ENCODE measurements at regions not wholly inside any gene's neighbourhood (a gene's known extent, or its start where the extent isn't known, plus 50 kb on each side); places are given as distances from the start of the nearest gene placed in this dataset.

DNA sequence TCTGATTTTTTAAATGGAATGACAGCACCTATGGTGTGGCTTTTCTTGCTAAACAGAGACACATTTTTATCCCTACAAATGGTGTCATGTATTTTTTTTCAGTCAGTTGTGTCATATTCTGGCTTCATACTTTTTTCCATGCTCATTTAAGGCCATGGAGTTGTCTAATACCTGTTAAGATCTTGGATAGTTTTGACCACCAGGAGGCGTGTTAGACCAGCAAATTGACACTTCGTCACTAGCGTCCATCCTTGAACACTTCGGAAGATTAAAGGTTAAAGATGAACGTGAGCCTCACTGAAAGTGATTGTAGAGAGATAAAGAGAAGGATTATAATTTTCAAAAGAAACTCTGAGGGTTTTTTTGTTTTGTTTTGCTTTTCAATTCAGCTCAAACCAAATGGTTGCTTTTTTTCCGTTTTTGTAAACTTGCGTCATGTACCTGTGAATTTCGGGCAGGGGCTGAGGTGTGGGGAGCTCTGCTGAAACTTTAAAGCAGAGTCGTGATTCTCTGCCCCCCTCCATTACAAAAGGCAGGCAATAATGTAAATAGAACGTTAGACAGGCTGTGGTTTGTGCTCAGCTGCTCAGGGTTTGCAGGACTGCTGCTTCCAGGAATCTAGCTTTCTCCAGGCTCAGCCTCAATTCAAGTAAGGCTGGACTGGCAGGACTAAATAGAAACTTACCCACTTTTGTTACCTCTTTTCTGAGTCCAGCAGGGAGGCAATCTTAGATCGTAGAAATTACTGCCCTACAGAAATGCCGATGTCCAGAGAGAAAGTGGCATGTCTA lies 245.1 kb downstream of the FOXA2 start:
- Mint-ChIP-seq H3K27ac (no peak overlapping the region), H3K4me1 (ENCODE audit: low read depth) (peaks cover 3% of the 10 kb centered on the region)

DNA sequence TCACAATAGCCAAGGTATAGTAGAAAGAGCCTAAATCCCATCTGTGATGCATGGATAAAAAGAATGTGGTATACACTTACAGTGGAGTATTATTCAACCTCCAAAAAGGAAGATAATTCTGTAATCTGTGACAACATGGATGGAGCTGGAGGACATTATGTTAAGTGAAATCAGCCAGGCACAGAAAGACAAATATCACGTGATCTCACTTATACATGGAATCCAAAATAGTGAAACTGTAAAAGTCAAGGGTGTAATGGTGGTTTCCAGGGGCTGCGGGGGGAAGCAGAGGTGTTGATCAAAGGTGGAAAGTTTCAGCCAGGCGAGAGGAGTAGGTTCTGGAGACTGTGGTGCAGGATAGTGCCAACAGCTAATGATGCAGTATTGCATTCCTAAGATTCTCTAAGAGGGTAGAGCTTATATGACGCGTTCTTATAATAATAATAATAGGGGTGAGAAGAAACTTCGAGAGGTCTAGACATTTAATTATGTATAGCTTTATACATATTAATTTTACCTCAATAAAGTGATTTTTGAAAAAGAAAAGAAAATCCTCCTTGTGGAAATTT lies 246.1 kb downstream of the FOXA2 start:
- Mint-ChIP-seq H3K4me3 (no peak overlapping the region), H3K27ac (no peak overlapping the region), H3K9me3 (no peaks in the 10 kb centered on the region), H3K4me1 (ENCODE audit: low read depth) (peaks cover 3% of the 10 kb centered on the region), H3K36me3 (ENCODE audit: low read depth) (no peaks in the 10 kb centered on the region), H3K27me3 (ENCODE audit: low read depth) (peaks cover 6% of the 10 kb centered on the region)

More for the DNA sequence above, 245.1 kb downstream of the FOXA2 start:
- no peak overlapping the region for H3K4me3 Mint-ChIP-seq
- H3K27me3 Mint-ChIP-seq (ENCODE audit: low read depth), result peaks cover 6% of the 10 kb centered on the region
- H3K9me3 Mint-ChIP-seq, result no peaks in the 10 kb centered on the region
- no peaks in the 10 kb centered on the region for H3K36me3 Mint-ChIP-seq (ENCODE audit: low read depth)

DNA sequence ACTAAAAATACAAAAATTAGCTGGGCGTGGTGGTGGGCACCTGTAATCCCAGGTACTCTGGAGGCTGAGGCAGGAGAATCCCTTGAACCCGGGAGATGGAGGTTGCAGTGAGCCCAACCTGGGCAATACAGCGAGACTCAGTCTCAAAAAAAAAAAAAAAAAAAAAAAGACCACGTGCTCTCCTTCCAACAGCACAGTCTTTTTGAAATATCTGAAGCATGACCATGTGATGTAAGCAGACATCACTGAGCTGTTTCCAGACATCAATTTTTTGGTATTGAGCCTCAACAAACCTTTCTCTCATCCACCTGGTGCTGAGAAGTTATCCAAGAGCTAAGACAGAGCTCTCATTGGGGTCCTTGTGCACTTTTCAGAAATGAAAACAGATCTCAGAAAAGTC lies 249.2 kb downstream of the FOXA2 start:
- Mint-ChIP-seq H3K36me3 (ENCODE audit: low read depth) (no peaks in the 10 kb centered on the region), H3K4me1 (ENCODE audit: low read depth) (peaks cover 3% of the 10 kb centered on the region), H3K27me3 (ENCODE audit: low read depth) (peaks cover 6% of the 10 kb centered on the region), H3K9me3 (no peaks in the 10 kb centered on the region), H3K4me3 (no peak overlapping the region), H3K27ac (no peak overlapping the region)

DNA sequence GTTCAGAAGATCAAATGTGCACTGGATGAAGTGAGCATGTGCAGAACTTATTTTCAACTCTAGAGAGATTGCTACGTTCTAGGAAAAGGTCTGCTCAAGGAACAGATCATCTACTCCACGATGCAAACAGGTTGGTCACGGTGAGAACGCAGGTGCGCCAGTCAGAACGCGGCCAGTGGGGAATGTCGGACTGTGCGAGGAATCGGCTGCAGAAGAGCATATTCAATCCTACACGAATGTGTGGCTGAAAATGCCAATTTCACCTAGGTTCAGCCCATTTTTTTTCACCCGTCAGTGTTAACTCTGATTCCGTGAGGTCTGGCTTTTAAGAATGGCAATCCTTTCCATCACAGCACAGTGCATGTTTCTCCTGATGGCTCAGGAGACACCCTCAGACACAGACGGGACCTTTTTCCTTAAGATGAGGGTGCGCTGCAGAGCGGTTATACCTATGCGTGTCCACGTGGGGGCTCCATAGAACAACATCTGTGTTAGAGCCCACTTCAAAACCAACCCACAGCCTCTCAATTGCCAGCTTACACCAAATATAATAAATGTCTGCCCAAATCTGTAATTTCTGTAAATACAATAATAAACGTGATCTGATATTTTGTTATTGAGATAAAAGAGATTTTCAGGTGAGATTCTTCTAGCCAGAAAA lies 250.4 kb downstream of the FOXA2 start:
- H3K4me1 Mint-ChIP-seq (ENCODE audit: low read depth), result no peaks in the 10 kb centered on the region

DNA sequence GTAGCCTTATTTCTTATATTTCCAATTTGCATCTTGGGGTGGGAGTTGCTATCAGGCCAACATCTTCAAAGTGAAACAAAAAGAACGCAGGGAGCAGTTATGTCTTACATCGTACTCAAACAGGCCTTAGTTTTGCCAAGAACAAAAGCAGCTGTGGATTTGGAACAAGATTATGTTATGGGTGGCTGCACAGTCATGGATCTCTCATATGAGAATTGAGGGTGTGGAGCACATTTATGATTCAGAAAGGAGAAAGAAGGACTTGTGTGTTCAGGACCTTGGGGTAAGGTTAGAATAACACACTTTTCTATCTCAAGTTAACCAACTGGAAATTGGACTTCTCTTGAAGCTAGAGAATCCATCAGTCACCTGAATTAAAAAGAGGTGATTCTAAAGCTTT lies 259.9 kb downstream of the FOXA2 start:
- H3K27ac Mint-ChIP-seq, result no peak overlapping the region
- H3K4me1 Mint-ChIP-seq (ENCODE audit: low read depth), result no peaks in the 10 kb centered on the region
- H3K9me3 Mint-ChIP-seq, result no peaks in the 10 kb centered on the region
- no peaks in the 10 kb centered on the region for H3K27me3 Mint-ChIP-seq (ENCODE audit: low read depth)
- no peak overlapping the region for H3K4me3 Mint-ChIP-seq
- no peaks in the 10 kb centered on the region for H3K36me3 Mint-ChIP-seq (ENCODE audit: low read depth)

More for the DNA sequence above, 250.4 kb downstream of the FOXA2 start:
- no peak overlapping the region for H3K4me3 Mint-ChIP-seq
- H3K36me3 Mint-ChIP-seq (ENCODE audit: low read depth), result no peaks in the 10 kb centered on the region
- no peaks in the 10 kb centered on the region for H3K27me3 Mint-ChIP-seq (ENCODE audit: low read depth)
- no peak overlapping the region for H3K27ac Mint-ChIP-seq
- no peaks in the 10 kb centered on the region for H3K9me3 Mint-ChIP-seq

DNA sequence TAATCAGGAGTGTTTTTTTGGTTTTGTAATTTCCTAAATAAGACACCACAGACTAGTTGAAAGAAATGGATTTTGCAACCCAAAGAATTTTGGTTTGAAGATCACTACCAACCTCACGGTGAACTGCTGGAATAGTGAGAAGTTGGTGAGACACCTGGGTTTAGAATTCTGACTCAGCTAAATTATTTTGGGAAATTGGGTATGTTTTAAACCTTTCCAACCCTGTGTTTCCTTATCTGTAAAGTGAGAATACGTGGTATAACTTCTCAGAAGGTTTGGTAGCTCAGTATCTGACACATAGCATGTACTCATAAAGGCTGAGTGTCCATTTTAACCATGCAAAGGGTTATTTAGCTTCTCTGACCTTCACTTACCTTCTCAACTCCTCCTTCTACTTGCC lies 261.9 kb downstream of the FOXA2 start:
- Mint-ChIP-seq H3K36me3 (ENCODE audit: low read depth) (no peaks in the 10 kb centered on the region), H3K27me3 (ENCODE audit: low read depth) (no peaks in the 10 kb centered on the region), H3K4me3 (no peak overlapping the region), H3K9me3 (no peaks in the 10 kb centered on the region), H3K27ac (no peak overlapping the region), H3K4me1 (ENCODE audit: low read depth) (no peaks in the 10 kb centered on the region)

DNA sequence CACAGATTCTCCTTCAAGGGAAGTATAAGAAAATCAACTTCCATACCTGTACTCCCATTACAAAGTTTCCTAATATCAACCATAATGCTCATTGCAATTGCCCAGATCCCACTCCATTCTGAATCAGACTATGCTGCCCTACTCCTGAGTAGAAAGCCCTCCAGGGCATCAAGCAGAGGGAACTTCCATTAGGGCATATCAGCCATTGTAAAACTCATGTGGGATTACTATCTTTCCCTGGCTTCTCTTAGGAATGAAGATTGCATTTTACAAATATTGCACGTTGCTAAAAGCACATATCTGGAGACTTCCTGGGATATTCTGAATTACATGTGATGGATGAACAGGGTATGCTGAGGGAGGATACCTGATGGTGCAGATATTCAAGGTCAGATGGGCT lies 263.2 kb downstream of the FOXA2 start:
- H3K4me1 Mint-ChIP-seq (ENCODE audit: low read depth), result no peaks in the 10 kb centered on the region
- H3K9me3 Mint-ChIP-seq, result no peaks in the 10 kb centered on the region
- no peak overlapping the region for H3K4me3 Mint-ChIP-seq
- no peaks in the 10 kb centered on the region for H3K27me3 Mint-ChIP-seq (ENCODE audit: low read depth)
- no peak overlapping the region for H3K27ac Mint-ChIP-seq
- H3K36me3 Mint-ChIP-seq (ENCODE audit: low read depth), result no peaks in the 10 kb centered on the region

DNA sequence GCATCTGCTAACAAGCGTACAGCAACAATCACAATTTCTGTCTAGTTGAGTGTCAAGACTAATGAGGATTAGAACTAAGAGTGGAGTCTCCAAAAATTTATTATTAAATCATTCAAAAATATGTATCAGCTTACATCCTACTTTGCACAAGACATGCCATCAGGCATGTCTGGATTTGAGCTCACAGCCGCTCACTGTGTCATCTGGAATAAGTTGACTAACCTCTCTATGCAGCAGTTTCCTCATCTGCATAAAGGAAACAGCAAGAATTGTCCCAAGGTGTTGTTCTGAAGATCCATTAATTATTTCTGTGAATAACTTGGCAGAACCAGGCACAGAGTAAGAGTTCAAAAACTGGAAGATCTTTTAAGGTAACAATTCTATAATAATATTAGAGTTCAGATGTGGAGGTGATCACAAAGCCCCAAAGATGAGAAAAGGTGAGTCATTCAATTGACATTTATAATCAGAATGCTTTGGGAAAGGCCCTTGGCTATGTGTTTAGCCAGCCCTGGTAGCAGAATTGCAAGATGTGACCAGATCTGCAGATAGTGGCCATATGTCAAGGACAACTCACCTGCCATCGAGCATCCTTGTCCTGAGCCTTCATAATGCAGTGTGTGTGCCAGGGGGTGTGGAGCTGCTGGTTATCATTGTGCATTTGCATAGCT lies 264.0 kb downstream of the FOXA2 start:
- no peaks in the 10 kb centered on the region for H3K36me3 Mint-ChIP-seq (ENCODE audit: low read depth)
- H3K27me3 Mint-ChIP-seq (ENCODE audit: low read depth), result no peaks in the 10 kb centered on the region

DNA sequence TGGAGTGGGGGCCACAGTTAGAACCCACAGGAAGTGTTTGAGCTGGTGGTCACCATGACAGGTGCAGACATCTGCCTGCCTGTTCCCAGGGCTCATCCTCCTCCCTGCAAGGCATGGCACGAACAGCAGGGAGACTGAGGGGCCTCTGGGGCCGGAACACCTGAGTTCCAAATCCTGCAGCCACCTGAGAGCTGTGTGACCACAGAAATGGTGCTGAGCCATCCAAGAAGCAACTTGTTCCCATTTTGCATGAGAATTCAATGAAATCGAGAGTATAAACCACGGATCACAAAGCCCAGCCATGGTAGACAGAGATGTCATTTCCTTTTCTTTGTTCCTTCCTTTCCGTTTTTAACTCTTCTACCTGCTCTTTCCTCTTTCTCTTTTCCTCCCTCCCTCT lies 268.6 kb downstream of the FOXA2 start:
- no peaks in the 10 kb centered on the region for H3K36me3 Mint-ChIP-seq (ENCODE audit: low read depth)
- no peak overlapping the region for H3K27ac Mint-ChIP-seq
- H3K4me3 Mint-ChIP-seq, result no peak overlapping the region
- no peaks in the 10 kb centered on the region for H3K27me3 Mint-ChIP-seq (ENCODE audit: low read depth)
- no peaks in the 10 kb centered on the region for H3K4me1 Mint-ChIP-seq (ENCODE audit: low read depth)
- no peaks in the 10 kb centered on the region for H3K9me3 Mint-ChIP-seq

More for the DNA sequence above, 264.0 kb downstream of the FOXA2 start:
- H3K4me1 Mint-ChIP-seq (ENCODE audit: low read depth), result no peaks in the 10 kb centered on the region
- no peak overlapping the region for H3K27ac Mint-ChIP-seq
- no peaks in the 10 kb centered on the region for H3K9me3 Mint-ChIP-seq
- H3K4me3 Mint-ChIP-seq, result no peak overlapping the region

DNA sequence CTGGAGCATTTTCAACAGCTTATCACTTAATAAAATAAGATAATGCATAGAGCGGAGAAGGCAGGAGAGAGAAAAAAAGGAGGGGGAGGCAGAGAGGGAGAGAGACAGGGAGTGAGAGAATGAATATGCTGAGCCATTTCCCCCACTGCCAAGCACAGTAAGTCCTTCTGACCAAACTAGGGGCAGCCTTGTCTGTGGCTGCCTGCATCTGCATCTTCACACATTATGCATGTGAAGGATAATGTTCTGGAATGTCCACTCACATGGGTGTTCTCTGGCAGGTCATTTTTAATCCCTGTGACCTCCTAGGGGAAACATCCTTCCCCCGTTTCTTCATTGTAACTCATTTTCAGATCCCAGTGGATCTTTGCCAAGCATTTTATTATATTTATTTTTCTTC lies 269.3 kb downstream of the FOXA2 start:
- no peaks in the 10 kb centered on the region for H3K36me3 Mint-ChIP-seq (ENCODE audit: low read depth)
- no peaks in the 10 kb centered on the region for H3K27me3 Mint-ChIP-seq (ENCODE audit: low read depth)
- H3K4me3 Mint-ChIP-seq, result no peak overlapping the region
- H3K27ac Mint-ChIP-seq, result no peak overlapping the region
- H3K4me1 Mint-ChIP-seq (ENCODE audit: low read depth), result no peaks in the 10 kb centered on the region
- no peaks in the 10 kb centered on the region for H3K9me3 Mint-ChIP-seq

DNA sequence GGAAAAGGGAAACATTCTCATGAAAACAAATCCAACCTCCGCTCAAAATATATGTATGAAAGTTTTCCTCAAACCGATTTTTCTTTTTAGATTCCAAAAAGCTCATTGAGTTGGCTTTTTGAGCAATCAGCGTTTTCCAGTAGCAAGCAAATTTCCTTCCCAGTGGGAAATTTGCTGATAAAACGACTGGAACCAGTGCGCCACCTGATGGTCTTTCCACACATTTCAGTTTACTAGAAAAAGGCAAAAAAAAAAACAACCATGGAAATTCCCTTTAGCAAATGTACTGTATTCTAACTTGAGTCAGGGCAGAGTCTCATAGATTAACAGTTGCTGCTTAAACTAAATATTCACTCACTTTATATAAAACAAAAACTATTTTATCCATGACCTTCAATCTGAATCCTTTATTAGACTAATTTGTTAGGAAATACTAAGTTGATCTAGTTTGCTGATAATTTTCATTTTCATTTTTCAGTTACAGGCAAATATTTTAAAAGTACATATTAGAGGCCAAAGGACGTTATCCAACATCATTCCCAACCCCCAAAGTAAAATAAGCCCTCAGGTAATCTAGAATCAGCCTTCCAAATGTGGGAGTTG lies 271.5 kb downstream of the FOXA2 start:
- H3K4me1 Mint-ChIP-seq (ENCODE audit: low read depth), result no peaks in the 10 kb centered on the region

DNA sequence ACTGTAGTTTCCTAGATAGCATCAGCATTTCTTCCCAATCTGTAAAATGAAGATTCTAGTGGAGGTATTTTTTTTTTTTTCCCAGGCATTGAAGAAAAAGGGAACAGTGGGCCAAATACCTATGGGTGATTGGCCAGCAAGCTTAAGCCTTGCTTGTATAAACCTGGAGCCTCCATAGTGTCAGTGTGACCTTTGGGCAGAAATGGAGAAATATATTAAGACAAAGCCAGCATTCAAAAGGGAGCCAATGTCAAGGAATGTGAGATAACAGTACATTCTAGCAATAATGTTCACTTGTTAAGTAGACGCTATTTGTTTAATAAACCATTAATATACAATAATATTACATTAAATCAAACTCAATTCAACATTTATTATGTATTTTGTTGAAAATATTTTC lies 275.4 kb downstream of the FOXA2 start:
- Mint-ChIP-seq H3K9me3 (no peaks in the 10 kb centered on the region), H3K4me3 (no peak overlapping the region), H3K36me3 (ENCODE audit: low read depth) (no peaks in the 10 kb centered on the region), H3K27me3 (ENCODE audit: low read depth) (no peaks in the 10 kb centered on the region), H3K27ac (no peak overlapping the region), H3K4me1 (ENCODE audit: low read depth) (no peaks in the 10 kb centered on the region)

More for the DNA sequence above, 271.5 kb downstream of the FOXA2 start:
- Mint-ChIP-seq H3K27me3 (ENCODE audit: low read depth) (no peaks in the 10 kb centered on the region), H3K4me3 (no peak overlapping the region), H3K36me3 (ENCODE audit: low read depth) (no peaks in the 10 kb centered on the region), H3K9me3 (no peaks in the 10 kb centered on the region), H3K27ac (no peak overlapping the region)

DNA sequence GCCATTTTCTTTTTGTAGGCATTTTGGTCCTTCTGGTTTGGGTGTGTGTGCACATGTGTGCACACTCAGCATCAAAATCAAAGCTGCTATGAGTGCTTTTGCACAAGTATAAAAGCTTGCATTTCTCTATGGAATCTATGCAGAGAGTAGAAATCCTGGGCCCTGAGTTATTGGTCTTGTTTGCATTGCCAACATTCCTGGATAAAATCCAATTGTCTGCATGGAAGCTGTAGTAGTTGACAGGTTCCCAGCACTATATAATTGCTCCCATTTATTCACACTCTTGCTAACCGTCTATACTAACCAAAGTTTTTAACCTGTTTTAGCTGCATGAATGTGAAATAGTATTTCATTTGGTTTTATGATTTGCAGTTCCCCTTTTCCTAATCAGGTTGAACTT lies 277.0 kb downstream of the FOXA2 start:
- H3K4me1 Mint-ChIP-seq (ENCODE audit: low read depth), result no peaks in the 10 kb centered on the region
- no peaks in the 10 kb centered on the region for H3K27me3 Mint-ChIP-seq (ENCODE audit: low read depth)
- H3K36me3 Mint-ChIP-seq (ENCODE audit: low read depth), result no peaks in the 10 kb centered on the region
- H3K27ac Mint-ChIP-seq, result no peak overlapping the region
- no peaks in the 10 kb centered on the region for H3K9me3 Mint-ChIP-seq
- no peak overlapping the region for H3K4me3 Mint-ChIP-seq

DNA sequence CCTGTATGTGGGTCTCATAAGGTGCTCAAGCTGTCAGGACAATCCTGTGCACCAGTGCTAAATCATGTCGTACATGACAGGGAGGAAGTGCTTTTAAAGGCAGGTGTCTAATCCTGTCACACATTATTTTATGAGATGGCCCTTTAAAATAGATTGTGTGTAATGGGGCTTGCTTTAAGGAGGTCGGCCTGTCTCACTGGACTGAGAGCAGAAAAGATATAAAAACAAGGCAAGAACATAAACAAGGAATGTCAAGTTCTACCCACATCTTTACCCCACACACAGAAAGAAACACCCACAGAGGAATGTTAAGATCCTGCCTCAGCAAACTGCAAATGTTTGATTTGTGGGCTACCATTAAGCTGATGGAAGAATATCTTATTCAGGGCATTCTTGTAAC lies 279.0 kb downstream of the FOXA2 start:
- no peak overlapping the region for H3K27ac Mint-ChIP-seq
- H3K9me3 Mint-ChIP-seq, result peaks cover 3% of the 10 kb centered on the region
- H3K27me3 Mint-ChIP-seq (ENCODE audit: low read depth), result no peaks in the 10 kb centered on the region
- no peak overlapping the region for H3K4me3 Mint-ChIP-seq
- no peaks in the 10 kb centered on the region for H3K4me1 Mint-ChIP-seq (ENCODE audit: low read depth)
- no peaks in the 10 kb centered on the region for H3K36me3 Mint-ChIP-seq (ENCODE audit: low read depth)

Measured in T-helper 1 cell treated with Interleukin-12 subunit alpha and Interleukin-12 subunit beta and Interleukin-4 antibody, amounts not matched to agents 30 μg/mL and 1 μg/mL, for 36 hours (primary cell).